ENCODE measurements at regions not wholly inside any gene's neighbourhood (a gene's known extent, or its start where the extent isn't known, plus 50 kb on each side); places are given as distances from the start of the nearest gene placed in this dataset.
A peak's percentile ranks its signal among the peaks of the same experiment; 100 is the strongest.

DNA sequence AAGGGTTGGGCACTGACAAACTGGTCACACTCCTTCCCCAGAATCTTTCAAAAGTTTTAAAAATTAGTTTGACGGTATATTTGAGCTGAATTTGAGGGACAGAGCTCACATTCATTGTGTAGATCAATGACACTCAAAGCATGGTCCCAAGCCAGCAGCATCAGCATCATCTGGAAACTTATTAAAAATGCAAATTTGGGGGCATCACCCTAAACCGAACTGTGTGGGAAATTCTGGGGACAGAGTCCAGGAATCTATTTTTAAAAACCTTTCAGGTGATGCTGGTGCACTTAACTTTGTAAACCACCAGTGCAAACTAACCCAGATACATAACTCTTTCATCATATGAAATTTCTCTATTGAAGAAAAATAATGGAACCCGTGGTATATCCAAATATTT lies 58.1 kb upstream of the MTAP start:
- ATAC-seq = no peak
- Histone ChIP-seq H3K9me3 (ENCODE audit: control insufficient read depth, low read length) (no peaks in the 10 kb centered on the region), H3K27me3 (ENCODE audit: control insufficient read depth, insufficient read depth) (no peaks in the 10 kb centered on the region), H3K4me3 (ENCODE audit: low read length) (no peak overlapping the region), H3K27ac (ENCODE audit: low read length) (no peak overlapping the region), H3K4me1 (ENCODE audit: control insufficient read depth, insufficient read depth, low read length) (no peaks in the 10 kb centered on the region)
- intact Hi-C loops (cut with DNase I) = no loop called here
- DNase-seq = no peak
- WGBS = 24% methylated on average over 3 of the region's 3 CpGs

DNA sequence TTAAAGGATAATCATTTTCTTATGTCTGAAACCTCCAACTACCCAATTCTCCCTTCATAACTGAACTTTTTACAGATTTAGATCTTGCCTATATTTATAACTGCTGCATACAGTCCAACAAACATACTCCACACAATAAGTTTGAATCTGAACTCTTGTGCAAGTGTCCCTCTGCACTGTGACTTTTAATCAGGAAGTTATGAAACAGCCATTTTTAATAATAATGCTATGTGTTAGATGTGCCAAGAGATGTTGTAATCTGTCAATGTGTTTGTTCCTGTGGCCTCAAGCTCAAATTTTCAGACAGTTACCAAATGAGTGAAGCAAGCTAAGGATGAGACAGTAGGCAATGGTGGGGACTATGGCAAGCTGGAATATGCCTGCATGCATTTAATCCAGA lies 57.6 kb upstream of the MTAP start:
- no peaks in the 10 kb centered on the region for H3K9me3 ChIP-seq (ENCODE audit: control insufficient read depth, low read length)
- intact Hi-C loops (cut with DNase I) = no loop called here
- no peaks in the 10 kb centered on the region for H3K4me1 ChIP-seq (ENCODE audit: control insufficient read depth, insufficient read depth, low read length)
- H3K4me3 ChIP-seq (ENCODE audit: low read length) = no peak overlapping the region
- DNase-seq (no peak), ATAC-seq (peak; percentile 65 to 66)
- H3K27me3 ChIP-seq (ENCODE audit: control insufficient read depth, insufficient read depth) = no peaks in the 10 kb centered on the region
- no peak overlapping the region for H3K27ac ChIP-seq (ENCODE audit: low read length)

DNA sequence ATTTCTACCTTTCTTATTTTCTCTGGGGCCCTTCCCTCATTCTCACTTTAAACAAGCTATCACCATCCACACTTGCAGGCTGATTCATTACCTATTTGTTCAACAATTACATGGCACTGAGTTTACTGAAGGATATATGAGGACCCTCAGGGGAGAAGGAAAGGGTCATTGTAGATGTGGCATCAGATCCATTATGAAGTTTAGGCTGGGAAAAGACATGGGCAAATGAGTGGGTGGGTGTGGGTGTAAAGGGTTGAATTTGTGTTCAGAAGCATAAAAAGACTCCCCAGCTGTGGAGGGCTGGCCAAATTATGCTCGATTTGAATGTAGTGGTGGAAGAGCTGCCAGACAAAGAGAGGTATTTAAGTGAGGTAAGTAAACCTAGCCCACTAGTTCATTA lies 55.9 kb upstream of the MTAP start:
- intact Hi-C loops (cut with DNase I) = no loop called here

DNA sequence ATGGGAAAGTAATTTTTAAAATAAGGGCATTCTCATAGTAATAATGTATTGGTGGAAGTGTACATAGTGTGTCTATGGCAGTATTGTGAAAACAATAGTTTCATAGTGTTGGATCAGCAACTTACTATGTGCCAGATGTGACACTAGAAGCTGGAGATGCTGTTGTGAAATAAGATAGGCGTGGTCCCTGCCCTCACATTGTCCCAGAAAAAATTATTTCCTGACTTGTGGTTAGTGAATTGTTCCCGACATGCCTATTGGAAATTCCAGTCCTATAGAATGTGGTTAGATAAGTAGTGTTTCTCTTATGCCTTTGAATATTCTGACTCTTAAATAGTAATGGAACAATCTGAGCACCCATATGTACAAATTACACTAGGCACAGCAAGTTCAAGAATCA lies 55.3 kb upstream of the MTAP start:
- intact Hi-C loops (cut with DNase I) = no loop called here
- WGBS = 26% methylated on average over 2 of the region's 2 CpGs
- no peak for DNase-seq
- Histone ChIP-seq H3K4me1 (ENCODE audit: control insufficient read depth, insufficient read depth, low read length) (no peaks in the 10 kb centered on the region), H3K27me3 (ENCODE audit: control insufficient read depth, insufficient read depth) (no peaks in the 10 kb centered on the region), H3K4me3 (ENCODE audit: low read length) (no peak overlapping the region), H3K27ac (ENCODE audit: low read length) (no peak overlapping the region), H3K9me3 (ENCODE audit: control insufficient read depth, low read length) (no peaks in the 10 kb centered on the region)
- no peak for ATAC-seq

More for the DNA sequence above, 55.9 kb upstream of the MTAP start:
- no peak for DNase-seq
- Histone ChIP-seq H3K27ac (ENCODE audit: low read length) (no peak overlapping the region), H3K4me1 (ENCODE audit: control insufficient read depth, insufficient read depth, low read length) (no peaks in the 10 kb centered on the region), H3K4me3 (ENCODE audit: low read length) (no peak overlapping the region), H3K27me3 (ENCODE audit: control insufficient read depth, insufficient read depth) (no peaks in the 10 kb centered on the region), H3K9me3 (ENCODE audit: control insufficient read depth, low read length) (no peaks in the 10 kb centered on the region)
- ATAC-seq = no peak
- WGBS = 25% methylated on average over 1 of the region's 1 CpG

DNA sequence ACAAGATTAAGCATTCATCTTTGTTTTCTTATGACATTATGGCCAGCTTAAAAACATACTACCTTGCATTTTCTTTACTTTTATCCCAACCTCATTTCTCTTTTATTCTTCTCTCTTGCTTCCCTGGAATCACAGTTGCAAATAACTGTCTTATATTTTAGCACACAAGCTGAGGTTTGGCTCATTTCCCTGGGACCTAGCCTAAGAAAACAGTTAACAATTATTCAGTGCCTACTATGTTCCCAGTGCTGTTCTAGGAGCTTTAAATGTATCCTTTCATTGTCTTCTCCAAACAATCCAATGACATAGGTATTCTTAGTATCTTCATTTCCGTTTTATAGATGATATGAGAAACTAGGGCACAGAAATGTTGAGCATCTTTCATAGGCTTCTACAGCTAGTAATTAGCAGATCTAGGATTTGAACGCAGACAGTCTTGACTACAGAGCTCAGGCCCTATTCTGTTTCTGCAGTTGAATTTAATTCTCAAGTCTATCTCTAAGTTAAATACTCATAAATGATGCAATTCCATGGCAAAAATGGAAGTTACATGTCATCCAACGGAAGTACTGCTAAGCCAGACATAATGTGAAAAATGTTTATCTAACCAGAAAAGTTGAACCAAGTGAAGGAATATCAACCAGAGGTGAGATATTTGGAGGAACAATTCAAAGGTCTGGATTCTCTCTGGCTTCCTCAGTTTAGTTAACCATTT lies 52.3 kb upstream of the MTAP start:
- no peaks in the 10 kb centered on the region for H3K27me3 ChIP-seq (ENCODE audit: control insufficient read depth, insufficient read depth)
- no peaks in the 10 kb centered on the region for H3K4me1 ChIP-seq (ENCODE audit: control insufficient read depth, insufficient read depth, low read length)
- ATAC-seq (no peak), DNase-seq (no peak)
- H3K27ac ChIP-seq (ENCODE audit: low read length) = no peak overlapping the region
- 45% methylated on average over 3 of the region's 3 CpGs for WGBS
- intact Hi-C loops (cut with DNase I) = no loop called here
- no peak overlapping the region for H3K4me3 ChIP-seq (ENCODE audit: low read length)
- H3K9me3 ChIP-seq (ENCODE audit: control insufficient read depth, low read length) = no peaks in the 10 kb centered on the region

DNA sequence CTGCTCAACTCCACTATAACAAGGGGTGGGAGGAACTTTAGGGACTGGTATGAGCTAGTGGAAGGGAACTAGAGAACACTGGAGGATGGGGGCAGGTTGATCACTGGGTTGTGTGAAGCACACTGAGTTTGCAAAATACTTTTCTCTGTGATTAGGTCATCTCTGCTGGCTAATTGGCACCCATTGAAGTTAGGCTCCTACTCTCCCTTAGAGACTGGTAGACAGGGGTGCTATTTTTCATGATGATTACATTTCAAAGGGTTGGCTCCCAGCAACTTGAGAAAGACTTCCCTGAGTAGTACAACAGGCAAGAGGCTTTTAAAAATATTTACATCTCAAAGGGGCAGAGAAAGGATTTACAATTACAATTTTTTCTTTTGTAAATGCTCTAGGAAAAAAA lies 50.4 kb upstream of the MTAP start:
- H3K27ac ChIP-seq (ENCODE audit: low read length) = no peak overlapping the region
- no peak for ATAC-seq
- H3K9me3 ChIP-seq (ENCODE audit: control insufficient read depth, low read length) = no peaks in the 10 kb centered on the region
- intact Hi-C loops (cut with DNase I) = no loop called here
- no peaks in the 10 kb centered on the region for H3K27me3 ChIP-seq (ENCODE audit: control insufficient read depth, insufficient read depth)
- H3K4me3 ChIP-seq (ENCODE audit: low read length) = no peak overlapping the region
- no peak for DNase-seq
- H3K4me1 ChIP-seq (ENCODE audit: control insufficient read depth, insufficient read depth, low read length) = no peaks in the 10 kb centered on the region

All from right cardiac atrium (tissue), 5 donors.